ENCODE measurements at regions not wholly inside any gene's neighbourhood (a gene's known extent, or its start where the extent isn't known, plus 50 kb on each side); places are given as distances from the start of the nearest gene placed in this dataset.

GRCh38 chr4:28921886-28922285, 1798.3 kb upstream of the PCDH7 start:
- TF ChIP-seq CTCF (conservative IDR thresholded peaks at IDR 0.05 in 1 of 2, IDR thresholded peaks at IDR 0.05 in 1 of 2; ENCODE audit: low read depth in 1 of 2, low read length in 2 of 2) (no peak), EZH2 (IDR thresholded peaks at IDR 0.05; ENCODE audit: low read length, missing control alignments) (no peak)

All from fibroblast of lung (primary cell).